CD4-positive, alpha-beta T cell treated with Interferon gamma for 1 hour (primary cell): ENCODE measurements at regions not wholly inside any gene's neighbourhood (a gene's known extent, or its start where the extent isn't known, plus 50 kb on each side); places are given as distances from the start of the nearest gene placed in this dataset.
"Not testable (repeated sequence)": the region's sequence is repeated elsewhere in the genome, so short reads cannot be mapped to it uniquely, and the experiment has no call there.

ENCODE experiments used
- DNase-seq: peaks from one replicate; pipeline ENCODE4 v3.0.0-alpha.2; 2020

DNA sequence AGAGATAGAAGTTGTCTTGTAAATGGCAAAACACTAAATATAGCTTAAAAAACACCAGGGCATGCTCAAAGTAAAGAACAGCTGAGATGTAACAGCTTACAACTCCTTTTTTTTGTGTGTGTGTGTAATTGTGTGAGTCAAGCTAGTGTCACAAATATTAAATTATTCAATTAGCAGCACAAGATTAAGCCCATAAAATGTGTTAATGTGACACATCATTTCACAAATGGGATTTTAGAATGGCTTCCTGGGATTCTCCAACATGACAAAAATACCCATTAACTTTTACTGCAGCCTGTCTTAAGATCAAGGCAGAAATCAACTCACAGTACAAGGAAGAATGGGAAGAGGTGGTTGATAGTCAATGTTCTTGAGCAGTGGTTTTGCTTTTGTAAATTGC lies 251.4 kb downstream of the KIF20B start:
- DNase-seq: no peak

DNA sequence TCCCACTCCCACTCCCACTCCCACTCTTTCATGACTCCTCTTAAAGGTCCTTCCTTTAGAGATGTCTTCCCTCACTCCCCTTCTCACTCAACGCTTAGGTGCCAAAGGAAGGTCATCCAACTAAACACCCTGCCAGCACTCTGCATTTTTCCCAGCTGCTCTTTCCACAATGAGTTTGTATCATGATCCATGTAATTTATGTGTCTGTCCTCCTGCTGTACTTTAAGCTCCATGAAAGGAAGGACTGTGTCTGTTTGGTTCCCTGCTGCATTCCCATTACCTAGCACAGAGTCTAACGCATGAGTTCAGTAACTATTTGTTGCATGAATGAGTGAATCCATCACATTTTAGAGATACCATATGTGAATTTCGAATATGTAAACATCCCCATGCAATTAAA lies 252.7 kb downstream of the KIF20B start:
- DNase-seq: no peak

GRCh38 chr10:89954787-89955566 lies 253.6 kb downstream of the KIF20B start:
- no peak for DNase-seq

DNA sequence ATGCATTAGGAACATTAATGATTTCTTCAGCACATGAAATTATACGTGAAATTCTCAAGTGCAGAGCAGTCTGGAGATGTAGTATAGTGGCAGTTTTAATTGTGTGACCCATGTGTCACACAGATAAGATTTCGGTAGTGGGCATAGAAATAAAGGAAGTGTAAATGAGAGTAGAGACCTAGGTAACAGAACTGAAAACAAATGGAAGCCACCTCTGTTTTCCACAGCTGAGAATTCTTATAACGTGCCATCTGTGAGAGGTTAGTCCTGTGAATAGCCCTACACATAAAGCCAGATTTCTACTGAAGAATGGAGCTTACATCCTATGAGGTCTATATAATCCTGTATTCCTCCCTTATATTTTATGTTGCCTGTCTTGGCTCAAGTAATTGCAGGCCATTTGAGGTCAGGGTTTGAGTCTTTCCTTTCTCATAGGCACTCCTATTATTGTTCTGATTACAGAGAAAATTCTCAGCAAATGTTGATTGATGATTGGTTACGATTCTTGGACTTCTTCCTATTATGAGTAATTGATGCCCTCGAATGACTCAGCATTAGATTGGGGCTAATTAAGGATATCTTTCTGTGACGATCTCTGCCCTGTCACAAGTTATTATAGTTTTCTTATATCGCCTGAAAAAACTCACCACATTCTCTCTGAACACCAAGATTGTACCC lies 258.2 kb downstream of the KIF20B start:
- no peak for DNase-seq

- no peak for DNase-seq
These were observed 262.2 kb downstream of the KIF20B start for GRCh38 chr10:89963451-89964102.

GRCh38 chr10:89966211-89966610 lies 264.8 kb downstream of the KIF20B start:
- no peak for DNase-seq

- DNase-seq: no peak
These were observed 271.9 kb downstream of the KIF20B start for GRCh38 chr10:89973326-89973725.

- DNase-seq: no peak
These were observed 273.7 kb downstream of the KIF20B start for GRCh38 chr10:89975071-89975470.

GRCh38 chr10:89975771-89976170 lies 274.4 kb downstream of the KIF20B start:
- no peak for DNase-seq

DNA sequence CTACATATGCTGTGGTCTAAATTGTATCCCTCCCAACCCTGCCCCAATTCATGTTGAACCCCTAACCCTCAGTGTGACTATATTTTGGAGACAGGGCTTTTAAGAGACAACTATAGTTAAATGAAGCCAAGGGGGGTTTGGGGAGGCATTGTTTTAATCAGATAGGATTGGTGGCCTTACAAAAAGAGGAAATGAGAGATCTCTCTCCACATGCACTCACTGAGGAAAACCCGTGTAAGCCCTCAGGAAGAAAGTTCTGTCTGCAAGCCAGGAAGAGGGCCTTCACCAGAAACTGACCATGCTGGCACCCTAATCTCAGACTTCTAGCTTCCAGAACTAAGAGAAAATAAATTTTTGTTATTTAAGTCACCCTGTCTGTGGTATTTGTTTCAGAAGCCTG lies 276.7 kb downstream of the KIF20B start:
- DNase-seq: no peak

- DNase-seq: no peak
These were observed 278.3 kb downstream of the KIF20B start for GRCh38 chr10:89979726-89980125.

GRCh38 chr10:89980166-89980565 lies 278.8 kb downstream of the KIF20B start:
- DNase-seq: no peak

DNA sequence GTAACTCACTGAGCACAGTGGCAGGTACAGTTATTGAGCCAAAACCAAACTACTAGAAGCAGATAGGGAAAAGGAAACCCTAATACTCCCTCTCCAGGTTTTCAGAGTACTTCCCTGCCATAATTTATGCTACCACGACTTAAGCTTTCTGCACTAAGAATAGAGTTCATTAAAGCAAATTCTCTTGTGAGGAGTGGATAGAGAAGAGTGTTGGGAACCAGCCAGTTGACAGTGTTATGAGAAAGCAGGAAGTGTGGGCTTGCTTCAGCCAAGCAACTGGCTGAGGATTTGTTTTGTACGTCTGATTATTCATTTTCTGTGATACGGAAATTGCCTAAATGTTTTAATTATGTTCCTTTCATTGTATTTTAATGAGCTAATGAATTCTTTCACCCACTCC lies 280.5 kb downstream of the KIF20B start:
- no peak for DNase-seq

DNA sequence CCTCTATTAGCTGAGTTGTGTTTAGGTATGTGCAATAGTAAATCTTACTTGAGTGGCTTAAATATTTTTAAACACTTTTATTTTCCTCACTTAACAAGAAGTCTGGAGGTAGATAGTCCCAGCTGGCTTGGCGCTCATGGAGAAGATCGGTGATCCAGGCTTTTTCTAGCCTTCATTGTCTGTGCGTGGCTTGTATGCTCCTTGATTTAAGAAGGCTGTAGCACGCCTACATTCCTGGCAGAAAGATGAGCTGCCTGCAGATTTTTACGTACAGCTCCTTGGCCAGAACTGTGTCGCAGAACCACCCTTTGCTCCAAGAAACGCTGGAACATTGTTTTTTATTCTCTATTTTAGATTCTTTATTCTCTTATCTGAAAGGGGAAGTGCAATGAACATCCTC lies 284.1 kb downstream of the KIF20B start:
- DNase-seq: no peak

GRCh38 chr10:89988361-89988760 lies 287.0 kb downstream of the KIF20B start:
- not testable (repeated sequence) for DNase-seq

DNA sequence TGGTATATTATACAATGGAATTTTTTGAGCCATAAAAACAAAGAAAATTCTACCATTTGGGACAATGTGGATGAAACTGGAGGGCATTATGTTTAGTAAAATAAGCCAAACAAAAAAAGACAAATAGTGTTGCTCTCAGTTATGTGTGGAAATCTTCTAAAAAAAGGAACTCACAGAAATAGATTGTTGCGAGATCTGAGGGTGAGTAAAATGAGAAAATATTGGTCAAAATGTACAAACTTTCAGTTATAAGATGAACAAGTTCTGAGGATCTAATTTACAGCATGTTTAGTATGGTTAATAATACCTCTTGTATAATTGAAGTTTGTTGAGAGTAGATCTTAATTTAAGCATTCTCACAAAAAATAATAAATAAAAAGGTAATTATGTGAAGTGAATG lies 291.2 kb downstream of the KIF20B start:
- no peak for DNase-seq

GRCh38 chr10:90007226-90007625 lies 305.8 kb downstream of the KIF20B start:
- DNase-seq: no peak

DNA sequence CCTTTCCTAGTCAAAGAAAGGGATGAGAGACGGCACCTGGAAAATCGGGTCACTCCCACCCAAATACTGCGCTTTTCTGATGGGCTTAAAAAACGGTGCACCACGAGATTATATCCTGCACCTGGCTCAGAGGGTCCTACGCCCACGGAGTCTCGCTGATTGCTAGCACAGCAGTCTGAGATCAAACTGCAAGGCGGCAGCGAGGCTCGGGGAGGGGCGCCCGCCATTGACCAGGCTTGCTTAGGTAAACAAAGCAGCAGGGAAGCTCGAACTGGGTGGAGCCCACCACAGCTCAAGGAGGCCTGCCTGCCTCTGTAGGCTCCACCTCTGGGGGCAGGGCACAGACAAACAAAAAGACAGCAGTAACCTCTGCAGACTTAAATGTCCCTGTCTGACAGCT lies 309.9 kb downstream of the KIF20B start:
- not testable (repeated sequence) for DNase-seq

DNA sequence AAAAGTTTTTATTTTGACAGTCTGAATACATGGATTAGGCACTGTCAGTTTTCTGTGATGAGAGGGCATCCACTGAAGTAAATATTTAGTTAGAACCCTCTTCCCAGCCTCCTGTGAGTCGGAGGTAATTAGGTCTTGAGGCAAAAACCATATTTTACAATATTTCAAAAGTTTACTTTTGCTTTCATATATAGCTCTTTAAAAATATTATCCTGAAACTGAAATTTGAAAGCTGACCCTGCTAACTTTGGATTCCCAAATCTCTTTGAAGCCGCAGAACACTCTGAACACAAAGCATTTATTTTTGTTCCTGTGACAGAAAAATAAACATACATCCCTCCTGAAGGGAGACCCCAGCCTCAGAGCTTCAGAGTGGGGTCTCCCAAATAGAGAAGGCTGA lies 317.4 kb downstream of the KIF20B start:
- DNase-seq: no peak

DNA sequence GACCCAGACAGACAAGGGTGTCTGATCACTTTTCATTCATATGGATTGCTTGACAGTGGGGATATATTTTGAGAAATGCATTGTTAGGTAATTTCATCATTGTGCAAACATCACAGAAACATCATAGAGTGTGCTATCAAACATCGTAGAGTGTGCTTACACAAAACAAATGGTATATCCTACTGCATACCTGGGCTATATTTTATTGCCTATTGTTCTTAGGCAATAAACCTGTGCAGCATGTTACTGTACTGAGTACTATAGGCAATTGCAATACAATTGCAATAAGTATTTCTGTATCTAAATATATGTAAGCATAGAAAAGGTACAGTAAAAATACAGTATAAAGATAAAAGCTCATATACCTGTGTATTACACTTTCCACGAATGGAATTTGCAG lies 319.1 kb downstream of the KIF20B start:
- no peak for DNase-seq

DNA sequence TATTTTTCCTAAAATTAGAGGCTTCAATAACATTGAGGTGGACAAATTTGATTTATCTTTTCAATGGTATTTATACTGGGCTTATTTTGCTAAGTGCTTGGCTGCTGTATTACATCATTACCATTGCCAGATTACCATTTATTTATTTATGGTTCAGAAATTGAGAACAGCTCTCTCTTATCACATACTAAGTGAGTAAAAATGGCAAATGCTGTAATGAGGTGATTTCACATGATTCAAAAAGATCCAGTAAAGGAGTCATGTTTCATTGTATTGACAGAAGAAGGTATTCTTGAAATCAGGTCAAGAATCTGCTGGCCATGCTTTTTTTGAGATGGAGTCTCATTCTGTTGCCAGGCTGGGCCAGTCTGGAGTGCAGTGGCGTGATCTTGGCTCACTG lies 322.6 kb downstream of the KIF20B start:
- no peak for DNase-seq

DNA sequence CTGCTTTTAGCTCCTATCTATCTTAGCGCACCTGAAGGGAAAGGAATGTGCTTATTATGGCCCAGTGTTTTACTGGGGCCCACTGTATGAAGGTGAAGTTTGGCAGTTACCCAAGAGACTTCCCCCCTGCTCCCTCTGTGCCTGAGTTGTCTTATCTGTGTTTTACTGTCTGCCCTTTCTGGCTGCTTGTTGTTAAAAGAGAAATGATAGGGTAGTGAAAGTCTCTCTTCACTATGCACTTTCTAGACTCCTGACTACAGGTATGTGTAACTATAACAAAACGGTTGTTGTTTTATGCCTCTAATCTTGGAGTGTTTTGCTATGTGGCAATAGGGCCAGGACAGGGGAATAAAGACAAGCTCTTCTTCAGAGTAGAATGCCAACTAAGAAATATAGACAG lies 326.9 kb downstream of the KIF20B start:
- DNase-seq: no peak

DNA sequence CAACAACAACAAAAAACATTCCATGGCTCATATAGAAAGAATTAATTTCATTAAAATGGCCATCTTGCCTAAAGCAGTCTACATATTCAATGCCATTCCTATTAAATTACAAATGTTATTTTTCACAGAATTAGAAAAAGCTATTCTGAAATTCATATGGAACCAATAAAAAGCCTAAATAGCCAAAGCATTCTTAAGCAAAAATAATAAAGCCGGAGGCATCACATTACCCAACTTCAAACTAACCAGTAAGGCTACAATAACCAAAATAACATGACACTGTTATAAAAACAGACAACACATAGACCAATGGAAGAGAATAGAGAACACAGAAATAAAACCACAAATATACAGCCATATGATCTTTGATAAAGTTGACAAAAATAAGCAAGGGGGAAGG lies 330.4 kb downstream of the KIF20B start:
- DNase-seq: no peak

GRCh38 chr10:90032519-90032918 lies 331.1 kb downstream of the KIF20B start:
- no peak for DNase-seq
